NCI-H2081 treated with DMSO at 0.1 percent for 48 hours (cell line): ENCODE measurements at regions not wholly inside any gene's neighbourhood (a gene's known extent, or its start where the extent isn't known, plus 50 kb on each side); places are given as distances from the start of the nearest gene placed in this dataset.
"Not testable (repeated sequence)": the region's sequence is repeated elsewhere in the genome, so short reads cannot be mapped to it uniquely, and the experiment has no call there.

Experiments
- DNase-seq: peaks from one replicate; lab custom pipeline; 2025; lab: John Stamatoyannopoulos, UW

DNA sequence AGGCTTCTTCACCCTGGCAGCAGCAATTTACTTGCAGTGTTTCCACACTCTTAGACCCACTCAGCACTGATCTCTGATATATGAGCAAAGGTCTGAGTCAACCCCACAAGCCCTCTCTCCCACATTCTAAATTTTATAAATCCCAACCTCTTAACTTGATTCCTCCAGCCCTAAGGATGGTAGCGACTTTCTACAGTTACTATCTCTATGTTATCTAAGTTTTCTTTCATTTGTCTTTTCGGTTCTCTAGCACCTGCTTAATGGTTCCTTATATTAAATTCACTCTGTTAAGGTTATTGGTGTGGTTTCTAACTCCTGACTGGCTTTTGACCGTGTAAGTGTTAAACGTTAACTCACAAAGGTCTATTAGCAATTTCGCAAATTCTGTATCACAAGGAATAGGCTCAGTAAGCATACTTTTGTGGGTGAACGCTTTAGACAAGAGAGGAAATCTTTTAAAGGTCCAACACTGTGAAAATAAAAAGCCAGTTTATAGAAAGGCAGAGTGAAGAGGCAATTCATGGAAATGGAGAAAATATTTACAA lies 99.3 kb downstream of the DLEU7 start:
- DNase-seq, result no peak

DNA sequence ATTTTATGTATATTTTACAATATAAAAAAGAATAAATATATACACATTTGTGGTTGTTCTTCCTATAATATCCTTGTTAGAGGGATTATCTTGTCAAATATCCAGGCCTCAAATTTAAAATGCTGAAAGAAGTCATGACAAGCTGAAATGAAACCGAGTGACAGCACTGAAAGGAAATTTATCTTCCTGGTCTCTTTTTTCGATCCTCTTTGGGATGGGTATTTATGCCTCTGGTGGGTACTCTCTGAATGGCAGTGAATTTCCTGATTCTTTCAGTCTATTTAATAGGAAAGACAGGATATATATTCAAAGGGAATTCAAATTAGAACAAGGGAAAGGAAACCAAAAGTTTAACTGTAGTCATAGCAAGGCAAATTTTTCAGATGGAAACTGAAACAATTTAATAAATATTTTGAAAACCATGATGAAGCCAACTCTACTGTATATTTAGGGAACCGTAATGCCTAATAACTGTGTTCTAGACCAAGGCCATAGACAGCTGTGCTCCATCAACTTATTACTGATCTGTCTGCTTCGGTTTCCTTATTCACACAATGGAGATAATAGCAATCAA lies 97.9 kb downstream of the DLEU7 start:
- DNase-seq, result no peak

DNA sequence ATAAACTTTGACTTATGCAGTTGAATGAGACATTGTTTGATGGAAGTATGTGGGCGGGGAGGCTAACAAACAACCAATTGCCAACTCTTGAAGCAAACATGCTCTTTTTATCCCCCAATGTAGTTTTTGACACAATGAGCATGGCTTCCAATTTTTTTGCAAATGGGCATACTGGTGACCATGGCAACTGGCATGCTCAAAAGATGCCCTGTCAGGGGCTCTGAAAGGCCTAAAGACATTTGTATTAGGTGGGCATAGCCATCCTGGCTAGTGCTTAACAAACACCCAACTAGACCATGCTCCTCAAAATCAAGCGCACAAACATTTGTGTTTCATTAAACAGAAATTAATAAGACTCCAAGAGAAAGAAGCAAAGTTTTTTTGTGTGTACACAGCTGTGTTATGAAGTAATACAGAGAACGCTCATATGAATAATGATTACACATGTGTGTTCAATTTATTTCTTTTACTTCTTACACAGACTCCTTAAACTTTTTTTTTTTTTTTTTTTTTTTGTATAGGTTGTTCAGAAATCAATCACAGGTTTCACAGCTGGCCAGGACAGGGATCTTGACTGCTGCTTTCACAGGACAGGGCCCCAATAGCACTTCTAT lies 95.6 kb downstream of the DLEU7 start:
- DNase-seq, result no peak

- DNase-seq, result not testable (repeated sequence)
These were observed 90.3 kb downstream of the DLEU7 start for GRCh38 chr13:50753221-50753620.

GRCh38 chr13:50755862-50756685 lies 87.4 kb downstream of the DLEU7 start:
- DNase-seq, result peak; percentile 85

- DNase-seq, result no peak
These were observed 86.5 kb downstream of the DLEU7 start for GRCh38 chr13:50757008-50757407.

DNA sequence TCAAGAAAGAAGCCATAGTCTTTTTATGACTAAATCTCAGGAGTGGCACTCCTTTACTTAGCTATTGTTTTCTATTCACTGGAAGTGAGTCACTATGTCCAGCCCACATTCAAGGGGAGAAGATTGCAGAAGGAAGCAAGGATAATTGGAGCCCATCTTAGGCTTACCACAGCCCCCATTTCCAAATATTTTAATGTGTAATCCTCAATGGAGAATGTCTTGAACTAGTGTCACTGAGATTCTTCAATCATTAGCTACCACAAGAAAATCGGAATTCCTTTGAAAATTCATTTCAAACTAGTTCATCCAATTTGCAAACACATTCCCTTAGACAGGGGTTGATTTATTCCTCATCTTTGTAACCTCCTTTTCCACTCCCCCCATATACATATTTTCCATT lies 84.7 kb downstream of the DLEU7 start:
- no peak for DNase-seq

DNA sequence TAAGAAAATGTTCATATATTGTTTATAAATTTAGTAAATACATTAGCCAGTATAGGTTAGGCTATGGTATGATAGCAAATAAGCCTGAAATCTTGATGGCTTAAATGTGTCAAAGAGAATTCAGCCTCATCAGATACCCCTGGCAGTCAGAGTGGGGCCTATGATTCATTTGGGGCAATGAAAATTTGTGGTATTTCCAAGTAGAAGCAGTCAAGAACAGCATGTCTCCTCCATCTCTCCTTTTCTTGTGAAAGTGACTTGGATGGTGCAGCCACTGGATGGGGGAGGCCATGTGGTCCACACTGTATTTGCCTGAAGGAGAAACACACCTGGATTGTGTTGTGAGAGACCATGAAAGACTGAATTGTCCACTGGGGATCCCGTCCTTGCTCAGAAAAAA lies 82.7 kb downstream of the DLEU7 start:
- no peak for DNase-seq

- DNase-seq, result no peak
These were observed 82.1 kb downstream of the DLEU7 start for GRCh38 chr13:50761406-50761805.

GRCh38 chr13:50762969-50763567 lies 80.4 kb downstream of the DLEU7 start:
- DNase-seq, result no peak

GRCh38 chr13:50766013-50766412 lies 77.5 kb downstream of the DLEU7 start:
- DNase-seq, result no peak

GRCh38 chr13:50766695-50767094 lies 76.8 kb downstream of the DLEU7 start:
- no peak for DNase-seq

GRCh38 chr13:50772881-50773280 lies 70.6 kb downstream of the DLEU7 start:
- not testable (repeated sequence) for DNase-seq
